Nephron progenitor cell (in vitro differentiated cells): ENCODE measurements at regions not wholly inside any gene's neighbourhood (a gene's known extent, or its start where the extent isn't known, plus 50 kb on each side); places are given as distances from the start of the nearest gene placed in this dataset.

Experiments
- DNase-seq: peaks from one replicate; pipeline ENCODE4 v3.0.0; 2021
- H3K27ac Mint-ChIP-seq: 2 replicates; pipeline ENCODE4 v1.8.0; 2021; ENCODE audit warnings: mild to moderate bottlenecking, moderate library complexity, mixed read lengths
- H3K27me3 Mint-ChIP-seq: 2 replicates; pipeline ENCODE4 v1.8.0; 2021; ENCODE audit warnings: mild to moderate bottlenecking, low read depth, mixed read lengths; ENCODE audit not compliant: poor library complexity
- H3K36me3 Mint-ChIP-seq: 2 replicates; pipeline ENCODE4 v1.8.0; 2021; ENCODE audit warnings: low read depth, mixed read lengths
- H3K4me1 Mint-ChIP-seq: 2 replicates; pipeline ENCODE4 v1.8.0; 2021; ENCODE audit warnings: mixed read lengths
- H3K4me3 Mint-ChIP-seq: 2 replicates; pipeline ENCODE4 v1.8.0; 2021; ENCODE audit warnings: mild to moderate bottlenecking, moderate library complexity, mixed read lengths
- H3K9me3 Mint-ChIP-seq: 2 replicates; pipeline ENCODE4 v1.8.0; 2021; ENCODE audit warnings: mild to moderate bottlenecking, moderate library complexity, mixed read lengths
- TF ChIP-seq, protein P1 (sequence below): fragments of 200-600 bp; sonication (generic); IDR thresholded peaks from 2 replicates; pipeline ENCODE4 v1.5.0; 2021; ENCODE audit warnings: antibody characterized with exemption

DNA sequence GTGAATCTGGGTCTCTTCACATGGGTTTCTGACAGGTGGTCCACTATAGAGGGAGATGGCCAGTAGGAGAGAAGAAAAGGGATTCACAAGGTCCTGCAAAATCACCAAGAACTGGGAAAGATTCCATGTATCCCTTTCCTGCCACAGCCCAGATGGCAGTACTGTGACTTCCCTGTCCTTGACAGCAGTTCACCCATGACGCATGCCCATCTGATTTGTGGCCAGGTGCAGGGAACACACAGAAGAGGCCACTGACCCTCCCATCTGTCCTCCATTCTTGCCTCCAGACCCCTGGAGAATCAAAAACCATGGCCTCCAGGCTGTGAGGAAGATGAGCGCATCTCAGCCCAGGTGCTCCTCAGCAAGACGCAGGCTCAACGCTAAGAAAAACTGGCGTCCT lies 183.1 kb upstream of the RREB1 start:
- Mint-ChIP-seq H3K4me3 (no peak overlapping the region), H3K27me3 (peaks cover 4% of the 10 kb centered on the region), H3K36me3 (no peaks in the 10 kb centered on the region), H3K4me1 (peaks cover 33% of the 10 kb centered on the region), H3K9me3 (peaks cover 12% of the 10 kb centered on the region), H3K27ac (no peak overlapping the region)
- TF ChIP-seq, protein P1, sequence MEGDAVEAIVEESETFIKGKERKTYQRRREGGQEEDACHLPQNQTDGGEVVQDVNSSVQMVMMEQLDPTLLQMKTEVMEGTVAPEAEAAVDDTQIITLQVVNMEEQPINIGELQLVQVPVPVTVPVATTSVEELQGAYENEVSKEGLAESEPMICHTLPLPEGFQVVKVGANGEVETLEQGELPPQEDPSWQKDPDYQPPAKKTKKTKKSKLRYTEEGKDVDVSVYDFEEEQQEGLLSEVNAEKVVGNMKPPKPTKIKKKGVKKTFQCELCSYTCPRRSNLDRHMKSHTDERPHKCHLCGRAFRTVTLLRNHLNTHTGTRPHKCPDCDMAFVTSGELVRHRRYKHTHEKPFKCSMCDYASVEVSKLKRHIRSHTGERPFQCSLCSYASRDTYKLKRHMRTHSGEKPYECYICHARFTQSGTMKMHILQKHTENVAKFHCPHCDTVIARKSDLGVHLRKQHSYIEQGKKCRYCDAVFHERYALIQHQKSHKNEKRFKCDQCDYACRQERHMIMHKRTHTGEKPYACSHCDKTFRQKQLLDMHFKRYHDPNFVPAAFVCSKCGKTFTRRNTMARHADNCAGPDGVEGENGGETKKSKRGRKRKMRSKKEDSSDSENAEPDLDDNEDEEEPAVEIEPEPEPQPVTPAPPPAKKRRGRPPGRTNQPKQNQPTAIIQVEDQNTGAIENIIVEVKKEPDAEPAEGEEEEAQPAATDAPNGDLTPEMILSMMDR: no peak
- DNase-seq: no peak

DNA sequence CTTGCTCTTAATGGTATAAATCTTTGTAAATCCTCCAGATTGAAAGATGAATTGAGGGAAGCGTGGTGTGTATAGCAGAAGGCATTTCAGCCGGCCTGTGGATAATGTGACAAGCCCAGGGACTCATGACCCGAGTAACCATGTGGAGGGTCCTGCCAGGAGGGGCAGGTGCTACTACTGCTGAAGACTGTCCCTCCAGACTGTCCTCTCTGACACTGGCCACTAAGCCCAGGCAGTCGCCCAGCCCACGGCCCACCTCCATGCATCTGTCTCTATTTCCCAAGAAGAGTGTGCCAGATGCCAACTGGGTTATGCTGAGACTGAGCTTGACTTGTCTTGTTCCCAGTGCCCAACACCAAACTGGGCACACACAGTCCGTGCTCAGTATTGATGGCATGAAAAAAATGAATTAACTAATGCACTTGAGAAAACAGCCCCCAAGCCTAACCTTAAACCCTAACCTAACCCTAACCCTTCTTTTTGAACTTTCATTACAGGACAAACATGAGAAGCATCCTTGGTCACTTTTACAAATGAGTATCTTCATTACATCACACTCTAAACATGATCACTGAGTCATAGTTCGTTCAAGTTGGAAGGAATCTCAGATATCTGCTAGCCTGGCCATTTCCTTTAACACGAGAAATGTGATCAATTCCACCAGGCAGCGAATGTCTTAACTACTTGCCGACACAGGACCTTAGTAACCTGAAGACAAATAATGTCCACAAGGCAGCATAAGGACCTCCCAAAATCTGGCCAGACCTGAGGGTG lies 182.2 kb upstream of the RREB1 start:
- H3K4me1 Mint-ChIP-seq: peaks cover 41% of the 10 kb centered on the region
- no peak overlapping the region for H3K27ac Mint-ChIP-seq
- H3K9me3 Mint-ChIP-seq: peaks cover 12% of the 10 kb centered on the region
- no peak for DNase-seq
- H3K27me3 Mint-ChIP-seq: no peaks in the 10 kb centered on the region
- TF ChIP-seq, protein P1: no peak
- no peak overlapping the region for H3K4me3 Mint-ChIP-seq
- H3K36me3 Mint-ChIP-seq: no peaks in the 10 kb centered on the region

GRCh38 chr6:6926856-6927255 lies 180.9 kb upstream of the RREB1 start:
- DNase-seq: no peak
- TF ChIP-seq, protein P1: no peak
- Mint-ChIP-seq H3K4me1 (peaks cover 49% of the 10 kb centered on the region), H3K27ac (no peak overlapping the region), H3K4me3 (no peak overlapping the region), H3K9me3 (peaks cover 8% of the 10 kb centered on the region), H3K36me3 (no peaks in the 10 kb centered on the region), H3K27me3 (peaks cover 3% of the 10 kb centered on the region)

DNA sequence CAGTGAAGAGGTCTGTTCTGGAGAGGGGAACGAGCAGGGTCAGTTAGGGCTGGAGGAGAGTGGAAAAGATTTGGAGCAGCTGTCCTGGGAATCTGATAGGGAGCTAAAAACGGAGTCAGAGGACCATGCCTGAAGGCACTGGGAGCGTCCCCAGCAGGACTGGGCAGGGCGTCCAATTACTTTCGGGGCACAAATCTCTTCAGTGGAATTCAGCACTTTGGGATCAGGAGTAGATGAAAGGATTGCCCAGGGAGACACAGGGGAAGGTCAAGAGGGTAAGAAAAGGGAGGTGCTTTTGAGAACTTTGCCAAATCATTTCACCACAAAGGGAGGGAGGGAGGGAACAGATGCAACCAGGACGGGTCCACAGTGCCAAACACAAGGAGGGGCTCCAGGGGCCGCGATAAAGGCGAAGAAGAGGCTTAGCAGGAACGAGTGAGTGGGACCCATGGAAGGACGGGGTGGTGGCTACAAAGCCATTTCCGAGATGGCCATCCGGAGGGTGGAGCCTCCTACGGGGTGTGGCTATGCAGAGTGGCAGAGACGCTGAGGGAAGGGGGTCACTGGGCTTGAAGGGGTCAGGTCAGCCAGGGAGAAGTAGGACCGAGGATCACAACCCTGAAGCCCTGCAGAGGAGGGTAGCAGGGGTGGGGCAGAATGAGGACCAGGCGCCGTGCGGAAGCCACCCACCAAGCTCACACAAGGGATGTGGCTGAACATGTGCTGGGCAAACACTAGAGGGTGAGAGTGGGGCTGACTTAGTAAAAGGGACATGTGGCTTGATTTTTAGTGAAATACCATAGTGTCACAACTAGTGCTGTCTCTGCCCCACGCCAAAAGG lies 180.0 kb upstream of the RREB1 start:
- peaks cover 6% of the 10 kb centered on the region for H3K27me3 Mint-ChIP-seq
- TF ChIP-seq, protein P1: no peak
- peak overlapping the region; percentile 33 for H3K4me3 Mint-ChIP-seq
- peaks cover under 1% of the 10 kb centered on the region for H3K9me3 Mint-ChIP-seq
- peaks cover 48% of the 10 kb centered on the region for H3K4me1 Mint-ChIP-seq
- peak overlapping the region; percentile 3 for H3K27ac Mint-ChIP-seq
- peak; percentile 24 for DNase-seq
- H3K36me3 Mint-ChIP-seq: no peaks in the 10 kb centered on the region

- Mint-ChIP-seq H3K27me3 (peaks cover 17% of the 10 kb centered on the region), H3K36me3 (no peaks in the 10 kb centered on the region), H3K27ac (no peak overlapping the region), H3K4me3 (no peak overlapping the region), H3K4me1 (peaks cover 48% of the 10 kb centered on the region), H3K9me3 (no peaks in the 10 kb centered on the region)
- DNase-seq: no peak
- TF ChIP-seq, protein P1: no peak
Observed at GRCh38 chr6:6930223-6930880, 177.4 kb upstream of the RREB1 start.
